NCI-H2081 treated with DMSO at 0.1 percent for 48 hours (cell line): ENCODE measurements at regions not wholly inside any gene's neighbourhood (a gene's known extent, or its start where the extent isn't known, plus 50 kb on each side); places are given as distances from the start of the nearest gene placed in this dataset.
"Not testable (repeated sequence)": the region's sequence is repeated elsewhere in the genome, so short reads cannot be mapped to it uniquely, and the experiment has no call there.

Source experiments
- DNase-seq: peaks from one replicate; lab custom pipeline; 2025; lab: John Stamatoyannopoulos, UW

GRCh38 chr6:170043150-170043819 lies 247.6 kb downstream of the DLL1 start:
- DNase-seq: no peak

- DNase-seq: no peak
Measured at GRCh38 chr6:170042596-170043118, 248.2 kb downstream of the DLL1 start.

- no peak for DNase-seq
Measured at GRCh38 chr6:170042123-170042522, 248.8 kb downstream of the DLL1 start.

GRCh38 chr6:170041526-170041925 lies 249.4 kb downstream of the DLL1 start:
- no peak for DNase-seq

- no peak for DNase-seq
Measured at GRCh38 chr6:170040906-170041305, 250.0 kb downstream of the DLL1 start.

GRCh38 chr6:170040115-170040500 lies 250.8 kb downstream of the DLL1 start:
- no peak for DNase-seq

- no peak for DNase-seq
Measured at GRCh38 chr6:170039156-170040114, 251.4 kb downstream of the DLL1 start.

GRCh38 chr6:170038708-170039107 lies 252.2 kb downstream of the DLL1 start:
- no peak for DNase-seq

- DNase-seq: no peak
Measured at GRCh38 chr6:170038251-170038650, 252.6 kb downstream of the DLL1 start.

GRCh38 chr6:170037541-170038250 lies 253.2 kb downstream of the DLL1 start:
- no peak for DNase-seq

- DNase-seq: no peak
Measured at GRCh38 chr6:170036916-170037315, 254.0 kb downstream of the DLL1 start.

- DNase-seq: not testable (repeated sequence)
Measured at GRCh38 chr6:170036367-170036766, 254.5 kb downstream of the DLL1 start.

GRCh38 chr6:170035901-170036304 lies 255.0 kb downstream of the DLL1 start:
- no peak for DNase-seq

GRCh38 chr6:170035044-170035443 lies 255.8 kb downstream of the DLL1 start:
- DNase-seq: no peak

- no peak for DNase-seq
Measured at GRCh38 chr6:170034294-170034693, 256.6 kb downstream of the DLL1 start.

GRCh38 chr6:170033666-170034065 lies 257.2 kb downstream of the DLL1 start:
- no peak for DNase-seq

GRCh38 chr6:170032706-170033309 lies 258.1 kb downstream of the DLL1 start:
- DNase-seq: no peak

GRCh38 chr6:170032197-170032596 lies 258.7 kb downstream of the DLL1 start:
- DNase-seq: no peak

- no peak for DNase-seq
Measured at GRCh38 chr6:170031684-170032121, 259.2 kb downstream of the DLL1 start.

- peak; percentile 35 for DNase-seq
Measured at GRCh38 chr6:170030821-170031471, 259.9 kb downstream of the DLL1 start.

GRCh38 chr6:170030284-170030815 lies 260.5 kb downstream of the DLL1 start:
- DNase-seq: no peak
